ENCODE measurements at regions not wholly inside any gene's neighbourhood (a gene's known extent, or its start where the extent isn't known, plus 50 kb on each side); places are given as distances from the start of the nearest gene placed in this dataset.

- TF ChIP-seq, protein P1, sequence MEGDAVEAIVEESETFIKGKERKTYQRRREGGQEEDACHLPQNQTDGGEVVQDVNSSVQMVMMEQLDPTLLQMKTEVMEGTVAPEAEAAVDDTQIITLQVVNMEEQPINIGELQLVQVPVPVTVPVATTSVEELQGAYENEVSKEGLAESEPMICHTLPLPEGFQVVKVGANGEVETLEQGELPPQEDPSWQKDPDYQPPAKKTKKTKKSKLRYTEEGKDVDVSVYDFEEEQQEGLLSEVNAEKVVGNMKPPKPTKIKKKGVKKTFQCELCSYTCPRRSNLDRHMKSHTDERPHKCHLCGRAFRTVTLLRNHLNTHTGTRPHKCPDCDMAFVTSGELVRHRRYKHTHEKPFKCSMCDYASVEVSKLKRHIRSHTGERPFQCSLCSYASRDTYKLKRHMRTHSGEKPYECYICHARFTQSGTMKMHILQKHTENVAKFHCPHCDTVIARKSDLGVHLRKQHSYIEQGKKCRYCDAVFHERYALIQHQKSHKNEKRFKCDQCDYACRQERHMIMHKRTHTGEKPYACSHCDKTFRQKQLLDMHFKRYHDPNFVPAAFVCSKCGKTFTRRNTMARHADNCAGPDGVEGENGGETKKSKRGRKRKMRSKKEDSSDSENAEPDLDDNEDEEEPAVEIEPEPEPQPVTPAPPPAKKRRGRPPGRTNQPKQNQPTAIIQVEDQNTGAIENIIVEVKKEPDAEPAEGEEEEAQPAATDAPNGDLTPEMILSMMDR (conservative IDR thresholded peaks at IDR 0.05; ENCODE audit: low read depth, low read length) = no peak
- TF ChIP-seq EZH2phosphoT487 (IDR thresholded peaks at IDR 0.05; ENCODE audit: borderline replicate concordance, low read length) = no peak
- no peak for TF ChIP-seq EZH2 (IDR thresholded peaks at IDR 0.05; ENCODE audit: low read length, unreplicated experiment)
Measured at GRCh38 chr18:46392576-46392975, 264.4 kb downstream of the LOXHD1 start.
